Activated CD4-positive, alpha-beta T cell treated with anti-CD3 and anti-CD28 coated beads, Interleukin-2, amount 50 U/mL, for 1 hour (primary cell): ENCODE measurements at regions not wholly inside any gene's neighbourhood (a gene's known extent, or its start where the extent isn't known, plus 50 kb on each side); places are given as distances from the start of the nearest gene placed in this dataset.

Experiments
- DNase-seq: peaks from one replicate; pipeline ENCODE4 v3.0.0-alpha.2; 2020

- DNase-seq, result no peak
Observed at GRCh38 chr7:18320971-18321567, 174.5 kb upstream of the HDAC9 start.

DNA sequence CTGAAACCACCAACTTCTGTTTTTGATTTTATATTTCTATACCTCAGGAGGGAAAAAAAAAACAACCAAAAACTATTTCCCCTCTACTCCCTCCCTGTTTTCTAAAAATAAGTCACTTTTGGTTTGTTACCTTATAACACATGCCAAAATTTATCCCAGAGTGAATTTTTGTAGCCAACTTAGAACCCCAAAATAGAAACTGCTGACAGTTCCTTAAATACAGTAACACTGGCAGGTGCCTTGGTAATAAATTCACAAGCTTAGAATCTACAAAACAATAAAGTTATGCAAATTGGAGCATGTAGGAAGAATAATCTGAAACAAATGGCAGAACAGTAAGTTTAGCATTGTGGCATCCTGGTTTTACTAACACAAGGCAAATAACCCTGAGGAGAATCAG is 165.0 kb upstream of the HDAC9 start:
- no peak for DNase-seq

GRCh38 chr7:18336626-18337025 is 158.9 kb upstream of the HDAC9 start:
- no peak for DNase-seq

- DNase-seq, result no peak
Observed at GRCh38 chr7:18337048-18337809, 158.3 kb upstream of the HDAC9 start.

DNA sequence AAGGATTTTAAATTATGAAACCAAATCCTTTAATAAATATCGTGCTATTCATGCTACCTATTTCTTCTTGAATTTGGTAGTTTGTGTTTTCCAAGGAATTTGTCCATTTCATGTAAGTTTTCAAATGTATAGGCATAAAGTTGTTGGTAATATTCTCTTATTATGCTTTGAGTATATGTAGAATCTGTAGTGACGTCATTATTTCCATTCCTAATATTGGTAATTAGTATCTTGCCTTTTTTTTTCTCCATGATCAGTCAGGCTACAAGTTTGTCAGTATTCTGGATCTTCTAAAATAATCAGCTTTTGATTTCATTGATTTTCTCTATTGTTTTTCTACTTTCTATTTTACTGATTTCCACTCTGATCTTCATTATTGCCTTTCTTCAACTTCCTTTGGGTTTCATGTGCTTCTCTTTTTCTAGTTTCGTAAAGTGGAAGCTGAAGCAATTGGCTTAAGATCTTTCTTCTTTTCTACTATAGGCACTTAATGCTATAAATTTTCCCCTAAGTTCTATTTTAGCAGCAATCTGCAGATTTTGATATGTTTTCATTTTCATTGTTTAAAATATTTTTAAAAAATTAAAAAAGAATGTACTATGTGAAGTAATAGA is 156.5 kb upstream of the HDAC9 start:
- DNase-seq, result no peak

GRCh38 chr7:18341756-18342155 is 153.8 kb upstream of the HDAC9 start:
- DNase-seq, result no peak

- DNase-seq, result no peak
Observed at GRCh38 chr7:18343047-18343446, 152.5 kb upstream of the HDAC9 start.

DNA sequence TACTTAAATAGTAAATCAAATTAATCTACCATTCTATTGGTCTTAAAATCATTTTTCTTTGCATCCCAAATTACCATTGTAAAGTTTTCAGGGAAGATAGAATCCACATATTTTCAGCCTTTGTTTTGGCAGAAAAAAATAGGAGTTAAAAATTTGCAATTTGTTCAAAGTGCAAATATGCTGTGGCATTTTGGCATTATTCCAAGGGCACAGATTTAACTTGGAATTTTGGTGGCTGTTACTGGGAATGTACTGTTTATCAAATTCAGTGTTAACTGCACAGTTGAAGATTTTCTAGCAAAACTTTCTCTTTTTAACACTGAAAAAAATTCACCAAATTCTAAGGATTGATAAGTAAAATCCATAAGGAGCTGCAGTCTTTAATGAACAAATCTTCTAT is 151.0 kb upstream of the HDAC9 start:
- no peak for DNase-seq

GRCh38 chr7:18345641-18346234 is 149.8 kb upstream of the HDAC9 start:
- DNase-seq, result peak; percentile 5

GRCh38 chr7:18347170-18347569 is 148.4 kb upstream of the HDAC9 start:
- DNase-seq, result no peak

- DNase-seq, result no peak
Observed at GRCh38 chr7:18350678-18351077, 144.9 kb upstream of the HDAC9 start.

DNA sequence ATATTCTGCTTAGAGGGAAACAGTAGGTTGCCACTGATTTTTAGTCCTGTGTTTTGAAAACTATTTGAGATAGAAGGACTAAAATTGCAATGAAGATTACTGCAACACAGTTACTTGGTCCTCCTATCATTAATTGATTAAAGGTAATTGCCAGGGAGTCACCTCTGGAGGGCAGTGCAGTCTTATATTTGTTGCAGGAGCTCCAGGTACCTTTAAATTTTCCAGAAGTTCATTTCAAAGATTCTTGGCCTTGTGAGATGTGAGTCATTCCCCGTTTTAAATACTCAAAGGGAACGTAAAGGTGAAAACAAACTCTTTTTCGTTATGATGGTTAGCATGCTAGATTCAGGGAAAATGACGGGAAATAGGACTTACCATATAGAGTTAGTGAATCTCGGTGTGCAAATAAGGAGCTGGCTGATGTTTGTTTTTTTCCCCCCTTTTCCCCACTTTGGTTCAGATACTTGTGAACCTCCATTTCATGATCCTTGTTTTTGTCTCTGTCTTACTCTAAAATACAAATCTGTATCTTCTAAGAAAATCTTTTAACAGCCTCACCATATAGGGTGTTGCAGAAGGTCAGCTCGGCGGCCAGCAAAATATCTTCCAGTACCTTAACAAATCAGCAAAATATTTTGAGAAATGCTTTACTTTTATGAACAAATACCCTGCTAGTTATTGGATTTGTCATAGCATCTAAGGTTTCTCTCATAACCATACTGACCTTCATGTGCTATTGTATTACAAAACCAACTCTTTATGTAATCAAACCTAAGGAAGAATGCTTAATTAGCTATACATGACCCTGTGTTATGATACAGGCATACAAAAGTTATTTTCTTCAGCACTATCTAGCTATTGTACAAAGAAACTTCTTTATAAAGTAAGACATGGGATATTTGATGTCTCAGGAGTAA is 143.0 kb upstream of the HDAC9 start:
- DNase-seq, result peak; percentile 2

DNA sequence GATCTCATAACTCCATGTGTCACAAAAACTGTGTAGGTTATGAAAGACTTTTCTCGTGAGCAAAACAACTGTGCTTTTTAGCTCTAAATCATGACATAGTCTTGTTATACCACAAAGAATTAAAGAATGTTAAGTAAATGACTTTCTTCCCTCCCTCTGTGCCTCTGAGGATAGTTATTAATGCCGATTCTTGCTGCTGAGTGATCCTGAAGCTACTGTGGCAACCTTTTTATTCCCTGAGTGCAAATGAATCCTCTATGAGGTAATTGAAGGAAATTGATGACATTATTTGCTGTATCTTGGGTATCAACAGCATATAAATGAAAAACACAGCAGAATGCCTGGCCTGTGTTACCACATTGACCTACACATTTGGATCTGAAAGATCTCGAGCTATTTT is 142.2 kb upstream of the HDAC9 start:
- no peak for DNase-seq

DNA sequence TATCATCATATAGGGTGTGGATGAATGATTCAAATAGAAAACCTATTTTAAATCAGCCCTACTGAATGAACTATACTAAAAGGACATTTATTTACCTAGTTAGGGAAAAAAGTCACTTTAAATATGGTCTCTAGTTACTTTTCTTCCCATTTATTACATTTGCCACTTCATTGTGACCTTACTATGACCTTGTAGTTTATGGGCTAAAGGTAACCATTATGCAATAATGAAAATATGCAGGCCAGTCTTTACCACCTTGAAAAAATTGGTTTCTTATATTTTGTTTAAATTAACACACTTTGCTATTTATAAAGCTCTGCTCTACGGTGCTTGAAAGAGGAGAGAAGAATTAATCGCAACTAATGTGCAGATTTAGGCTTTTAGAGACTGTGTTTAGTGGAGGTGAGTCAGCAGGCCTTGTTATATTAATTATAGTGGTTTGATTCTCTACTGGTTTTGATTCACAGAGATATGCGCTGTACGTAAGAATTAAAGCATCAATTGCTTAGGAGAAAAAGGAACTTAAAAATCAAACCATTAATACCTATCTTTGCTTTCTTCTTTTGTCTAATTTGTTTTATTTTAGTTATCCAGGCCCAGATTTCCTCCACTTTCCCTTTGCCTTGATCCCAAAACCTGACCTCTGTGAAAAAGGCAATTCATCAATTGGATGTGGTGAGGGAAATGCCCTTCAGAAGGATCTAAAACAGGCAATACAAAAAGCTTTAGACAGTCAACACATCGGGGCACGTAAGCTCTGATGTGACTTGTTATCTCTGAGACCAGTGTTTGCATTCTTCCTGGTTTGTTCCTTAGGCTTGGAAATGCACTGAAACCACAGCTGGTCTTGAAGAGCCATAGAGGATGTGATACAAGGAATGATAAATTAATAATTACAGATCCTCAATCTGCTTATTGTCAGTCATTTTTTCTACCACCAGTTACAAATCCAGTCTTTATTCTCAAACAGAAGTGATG is 141.2 kb upstream of the HDAC9 start:
- DNase-seq, result no peak

DNA sequence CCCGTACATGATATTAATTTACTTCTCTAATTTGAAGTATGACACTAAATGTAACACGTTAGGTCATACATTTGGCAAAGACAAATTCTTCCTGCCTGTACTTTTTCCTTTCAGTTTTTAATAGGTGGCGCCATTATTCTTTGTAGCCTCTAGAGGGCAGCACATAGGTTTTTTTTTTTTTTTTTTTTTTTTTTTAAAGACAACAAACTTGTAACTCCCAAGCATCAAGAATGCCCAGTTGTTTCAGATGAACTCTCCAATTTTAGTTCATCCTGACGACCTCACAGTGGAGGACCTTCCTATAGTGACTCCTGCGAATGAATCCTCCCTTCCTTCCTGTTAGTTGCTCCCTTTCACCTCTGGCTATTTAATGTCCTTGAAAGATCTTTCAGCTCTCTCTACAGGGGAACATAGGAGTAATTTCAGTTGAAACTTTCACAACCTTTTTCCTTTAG is 139.3 kb upstream of the HDAC9 start:
- DNase-seq, result no peak

DNA sequence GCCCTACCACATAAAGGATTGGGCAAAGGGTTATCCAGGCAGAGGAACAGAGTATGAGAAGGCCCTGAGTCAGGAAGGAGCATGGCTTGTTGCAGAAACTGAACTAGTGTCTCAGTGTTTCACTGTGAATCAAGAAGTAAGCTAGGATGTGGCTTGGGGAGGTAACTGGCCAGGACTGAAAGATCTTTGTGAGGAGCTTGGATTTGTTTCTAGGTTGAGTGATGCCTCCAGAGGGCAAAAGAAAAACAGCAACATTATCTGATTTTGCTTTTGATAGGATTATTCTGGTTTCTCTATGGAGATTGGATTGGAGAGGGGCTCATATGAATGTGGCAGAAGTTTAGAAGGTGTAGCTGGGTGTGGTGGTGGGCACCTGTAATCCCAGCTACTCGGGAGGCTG is 137.9 kb upstream of the HDAC9 start:
- no peak for DNase-seq

- DNase-seq, result no peak
Observed at GRCh38 chr7:18361756-18362155, 133.8 kb upstream of the HDAC9 start.

- DNase-seq, result no peak
Observed at GRCh38 chr7:18363751-18364380, 131.7 kb upstream of the HDAC9 start.

GRCh38 chr7:18364396-18364795 is 131.2 kb upstream of the HDAC9 start:
- DNase-seq, result no peak

GRCh38 chr7:18366394-18366793 is 129.2 kb upstream of the HDAC9 start:
- no peak for DNase-seq

GRCh38 chr7:18369011-18369410 is 126.5 kb upstream of the HDAC9 start:
- no peak for DNase-seq
